ENCODE measurements at regions not wholly inside any gene's neighbourhood (a gene's known extent, or its start where the extent isn't known, plus 50 kb on each side); places are given as distances from the start of the nearest gene placed in this dataset.

GRCh38 chr3:135352213-135352612, 557.2 kb downstream of the EPHB1 start:
- Histone ChIP-seq H3K4me1 (ENCODE audit: control insufficient read depth, insufficient read depth, low read length) (no peaks in the 10 kb centered on the region), H3K27me3 (ENCODE audit: control insufficient read depth, insufficient read depth, low read length) (no peaks in the 10 kb centered on the region), H3K4me3 (ENCODE audit: low read length) (no peak overlapping the region), H3K36me3 (ENCODE audit: insufficient read depth, low read length) (no peaks in the 10 kb centered on the region), H3K9me3 (replicated peaks; ENCODE audit: low read length) (no peaks in the 10 kb centered on the region), H3K4me2 (ENCODE audit: low read length) (no peak overlapping the region), H3K9ac (ENCODE audit: low read depth, low read length) (no peak overlapping the region)

GRCh38 chr3:135362889-135363288, 567.8 kb downstream of the EPHB1 start:
- Histone ChIP-seq H3K9ac (ENCODE audit: low read depth, low read length) (no peak overlapping the region), H3K4me1 (ENCODE audit: control insufficient read depth, insufficient read depth, low read length) (no peaks in the 10 kb centered on the region), H3K4me3 (ENCODE audit: low read length) (no peak overlapping the region), H3K9me3 (replicated peaks; ENCODE audit: low read length) (peaks cover 3% of the 10 kb centered on the region), H3K4me2 (ENCODE audit: low read length) (no peak overlapping the region), H3K36me3 (ENCODE audit: insufficient read depth, low read length) (no peaks in the 10 kb centered on the region), H3K27me3 (ENCODE audit: control insufficient read depth, insufficient read depth, low read length) (no peaks in the 10 kb centered on the region)

- no peak overlapping the region for H3K4me3 ChIP-seq (ENCODE audit: low read length)
- no peak overlapping the region for H3K9ac ChIP-seq (ENCODE audit: low read depth, low read length)
- no peaks in the 10 kb centered on the region for H3K4me1 ChIP-seq (ENCODE audit: control insufficient read depth, insufficient read depth, low read length)
- no peak overlapping the region for H3K4me2 ChIP-seq (ENCODE audit: low read length)
- no peaks in the 10 kb centered on the region for H3K27me3 ChIP-seq (ENCODE audit: control insufficient read depth, insufficient read depth, low read length)
- peaks cover 3% of the 10 kb centered on the region for H3K9me3 ChIP-seq (replicated peaks; ENCODE audit: low read length)
- no peaks in the 10 kb centered on the region for H3K36me3 ChIP-seq (ENCODE audit: insufficient read depth, low read length)
Measured at GRCh38 chr3:135364676-135365075, 569.6 kb downstream of the EPHB1 start.

- Histone ChIP-seq H3K4me2 (ENCODE audit: low read length) (no peak overlapping the region), H3K4me1 (ENCODE audit: control insufficient read depth, insufficient read depth, low read length) (no peaks in the 10 kb centered on the region), H3K4me3 (ENCODE audit: low read length) (no peak overlapping the region), H3K36me3 (ENCODE audit: insufficient read depth, low read length) (no peaks in the 10 kb centered on the region), H3K9ac (ENCODE audit: low read depth, low read length) (no peak overlapping the region), H3K9me3 (replicated peaks; ENCODE audit: low read length) (peaks cover 3% of the 10 kb centered on the region), H3K27me3 (ENCODE audit: control insufficient read depth, insufficient read depth, low read length) (no peaks in the 10 kb centered on the region)
Measured at GRCh38 chr3:135366816-135367215, 571.8 kb downstream of the EPHB1 start.

GRCh38 chr3:135368316-135368715, 573.3 kb downstream of the EPHB1 start:
- no peak overlapping the region for H3K4me2 ChIP-seq (ENCODE audit: low read length)
- H3K36me3 ChIP-seq (ENCODE audit: insufficient read depth, low read length), result no peaks in the 10 kb centered on the region
- H3K9ac ChIP-seq (ENCODE audit: low read depth, low read length), result no peak overlapping the region
- no peak overlapping the region for H3K4me3 ChIP-seq (ENCODE audit: low read length)
- no peaks in the 10 kb centered on the region for H3K27me3 ChIP-seq (ENCODE audit: control insufficient read depth, insufficient read depth, low read length)
- no peaks in the 10 kb centered on the region for H3K4me1 ChIP-seq (ENCODE audit: control insufficient read depth, insufficient read depth, low read length)
- H3K9me3 ChIP-seq (replicated peaks; ENCODE audit: low read length), result peaks cover 3% of the 10 kb centered on the region

GRCh38 chr3:135368781-135369180, 573.7 kb downstream of the EPHB1 start:
- Histone ChIP-seq H3K9me3 (replicated peaks; ENCODE audit: low read length) (peaks cover 3% of the 10 kb centered on the region), H3K4me1 (ENCODE audit: control insufficient read depth, insufficient read depth, low read length) (no peaks in the 10 kb centered on the region), H3K9ac (ENCODE audit: low read depth, low read length) (no peak overlapping the region), H3K36me3 (ENCODE audit: insufficient read depth, low read length) (no peaks in the 10 kb centered on the region), H3K27me3 (ENCODE audit: control insufficient read depth, insufficient read depth, low read length) (no peaks in the 10 kb centered on the region), H3K4me3 (ENCODE audit: low read length) (no peak overlapping the region), H3K4me2 (ENCODE audit: low read length) (no peak overlapping the region)

GRCh38 chr3:135374571-135374970, 579.5 kb downstream of the EPHB1 start:
- Histone ChIP-seq H3K27me3 (ENCODE audit: control insufficient read depth, insufficient read depth, low read length) (no peaks in the 10 kb centered on the region), H3K9me3 (replicated peaks; ENCODE audit: low read length) (no peaks in the 10 kb centered on the region), H3K4me1 (ENCODE audit: control insufficient read depth, insufficient read depth, low read length) (no peaks in the 10 kb centered on the region), H3K4me2 (ENCODE audit: low read length) (no peak overlapping the region), H3K9ac (ENCODE audit: low read depth, low read length) (no peak overlapping the region), H3K36me3 (ENCODE audit: insufficient read depth, low read length) (no peaks in the 10 kb centered on the region), H3K4me3 (ENCODE audit: low read length) (no peak overlapping the region)

GRCh38 chr3:135382188-135382587, 583.3 kb upstream of the PPP2R3A start:
- no peaks in the 10 kb centered on the region for H3K9me3 ChIP-seq (replicated peaks; ENCODE audit: low read length)
- H3K9ac ChIP-seq (ENCODE audit: low read depth, low read length), result no peak overlapping the region
- no peaks in the 10 kb centered on the region for H3K4me1 ChIP-seq (ENCODE audit: control insufficient read depth, insufficient read depth, low read length)

GRCh38 chr3:135382621-135383020, 582.9 kb upstream of the PPP2R3A start:
- Histone ChIP-seq H3K36me3 (ENCODE audit: insufficient read depth, low read length) (no peaks in the 10 kb centered on the region), H3K4me2 (ENCODE audit: low read length) (no peak overlapping the region), H3K9ac (ENCODE audit: low read depth, low read length) (no peak overlapping the region), H3K9me3 (replicated peaks; ENCODE audit: low read length) (no peaks in the 10 kb centered on the region), H3K27me3 (ENCODE audit: control insufficient read depth, insufficient read depth, low read length) (no peaks in the 10 kb centered on the region), H3K4me3 (ENCODE audit: low read length) (no peak overlapping the region), H3K4me1 (ENCODE audit: control insufficient read depth, insufficient read depth, low read length) (no peaks in the 10 kb centered on the region)

More at GRCh38 chr3:135382188-135382587, 583.3 kb upstream of the PPP2R3A start:
- H3K36me3 ChIP-seq (ENCODE audit: insufficient read depth, low read length), result no peaks in the 10 kb centered on the region
- no peak overlapping the region for H3K4me2 ChIP-seq (ENCODE audit: low read length)
- H3K4me3 ChIP-seq (ENCODE audit: low read length), result no peak overlapping the region
- H3K27me3 ChIP-seq (ENCODE audit: control insufficient read depth, insufficient read depth, low read length), result no peaks in the 10 kb centered on the region

GRCh38 chr3:135383301-135383700, 582.2 kb upstream of the PPP2R3A start:
- Histone ChIP-seq H3K36me3 (ENCODE audit: insufficient read depth, low read length) (no peaks in the 10 kb centered on the region), H3K9me3 (replicated peaks; ENCODE audit: low read length) (no peaks in the 10 kb centered on the region), H3K4me1 (ENCODE audit: control insufficient read depth, insufficient read depth, low read length) (no peaks in the 10 kb centered on the region), H3K27me3 (ENCODE audit: control insufficient read depth, insufficient read depth, low read length) (no peaks in the 10 kb centered on the region), H3K9ac (ENCODE audit: low read depth, low read length) (no peak overlapping the region), H3K4me2 (ENCODE audit: low read length) (no peak overlapping the region), H3K4me3 (ENCODE audit: low read length) (no peak overlapping the region)

- no peaks in the 10 kb centered on the region for H3K27me3 ChIP-seq (ENCODE audit: control insufficient read depth, insufficient read depth, low read length)
Measured at GRCh38 chr3:135392151-135392550, 573.4 kb upstream of the PPP2R3A start.

GRCh38 chr3:135393159-135393558, 572.4 kb upstream of the PPP2R3A start:
- H3K4me2 ChIP-seq (ENCODE audit: low read length), result no peak overlapping the region
- no peaks in the 10 kb centered on the region for H3K9me3 ChIP-seq (replicated peaks; ENCODE audit: low read length)
- no peaks in the 10 kb centered on the region for H3K36me3 ChIP-seq (ENCODE audit: insufficient read depth, low read length)
- no peaks in the 10 kb centered on the region for H3K4me1 ChIP-seq (ENCODE audit: control insufficient read depth, insufficient read depth, low read length)
- no peak overlapping the region for H3K4me3 ChIP-seq (ENCODE audit: low read length)
- H3K27me3 ChIP-seq (ENCODE audit: control insufficient read depth, insufficient read depth, low read length), result no peaks in the 10 kb centered on the region
- no peak overlapping the region for H3K9ac ChIP-seq (ENCODE audit: low read depth, low read length)

More at GRCh38 chr3:135392151-135392550, 573.4 kb upstream of the PPP2R3A start:
- Histone ChIP-seq H3K9ac (ENCODE audit: low read depth, low read length) (no peak overlapping the region), H3K4me3 (ENCODE audit: low read length) (no peak overlapping the region), H3K36me3 (ENCODE audit: insufficient read depth, low read length) (no peaks in the 10 kb centered on the region), H3K9me3 (replicated peaks; ENCODE audit: low read length) (no peaks in the 10 kb centered on the region), H3K4me1 (ENCODE audit: control insufficient read depth, insufficient read depth, low read length) (no peaks in the 10 kb centered on the region), H3K4me2 (ENCODE audit: low read length) (no peak overlapping the region)

Data from skeletal muscle satellite cell (primary cell).